Amniotic stem cell (primary cell): ENCODE measurements at regions not wholly inside any gene's neighbourhood (a gene's known extent, or its start where the extent isn't known, plus 50 kb on each side); places are given as distances from the start of the nearest gene placed in this dataset.
A peak's percentile ranks its signal among the peaks of the same experiment; 100 is the strongest.

ENCODE experiments used
- DNase-seq: peaks from one replicate; lab custom pipeline; 2025; lab: John Stamatoyannopoulos, UW

DNA sequence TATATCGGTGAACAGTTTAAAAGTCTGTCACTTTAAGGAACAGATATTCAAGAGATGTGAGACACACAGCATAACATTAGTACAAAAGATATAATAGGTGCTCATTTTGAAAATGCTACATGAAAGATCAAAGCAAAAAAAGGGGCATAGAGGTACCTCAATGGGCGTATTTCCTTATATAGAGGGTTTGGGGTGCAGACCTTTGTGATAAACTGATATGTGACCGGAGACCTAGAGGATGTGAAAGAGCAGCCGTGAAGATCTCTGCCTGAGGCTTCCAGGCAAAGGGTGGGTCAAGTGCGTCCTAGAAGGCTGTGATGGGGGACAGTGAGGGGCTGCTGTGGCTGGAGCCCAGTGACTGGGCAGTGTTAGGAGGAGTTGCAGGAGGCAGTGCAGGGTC is 551.4 kb downstream of the ETS1 start:
- no peak for DNase-seq

DNA sequence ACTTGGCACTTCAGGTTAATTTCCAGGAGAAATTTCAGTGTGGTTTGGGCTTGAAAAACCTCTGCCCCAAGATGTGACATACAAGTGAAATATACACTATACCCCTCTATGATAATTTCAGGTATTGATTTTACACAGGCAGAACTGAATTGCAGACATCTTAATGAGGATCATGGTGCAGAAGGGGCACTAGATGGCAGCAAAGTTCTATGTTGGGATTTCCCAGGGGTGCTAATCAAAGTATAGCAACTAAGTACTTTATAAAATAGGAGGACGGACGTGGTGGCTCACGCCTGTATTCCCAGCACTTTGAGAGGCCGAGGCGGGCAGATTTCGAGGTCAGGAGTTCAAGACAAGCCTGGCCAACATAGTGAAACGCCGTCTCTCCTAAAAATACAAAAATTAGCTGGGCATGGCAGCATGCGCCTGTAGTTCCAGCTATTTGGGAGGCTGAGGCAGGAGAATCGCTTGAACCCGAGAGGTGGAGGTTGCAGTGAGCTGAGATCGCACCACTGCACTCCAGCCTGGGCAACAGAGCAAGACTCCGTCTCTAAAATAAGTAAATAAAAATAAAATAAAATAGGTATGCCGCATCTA is 555.7 kb downstream of the ETS1 start:
- DNase-seq, result peak; percentile 33

DNA sequence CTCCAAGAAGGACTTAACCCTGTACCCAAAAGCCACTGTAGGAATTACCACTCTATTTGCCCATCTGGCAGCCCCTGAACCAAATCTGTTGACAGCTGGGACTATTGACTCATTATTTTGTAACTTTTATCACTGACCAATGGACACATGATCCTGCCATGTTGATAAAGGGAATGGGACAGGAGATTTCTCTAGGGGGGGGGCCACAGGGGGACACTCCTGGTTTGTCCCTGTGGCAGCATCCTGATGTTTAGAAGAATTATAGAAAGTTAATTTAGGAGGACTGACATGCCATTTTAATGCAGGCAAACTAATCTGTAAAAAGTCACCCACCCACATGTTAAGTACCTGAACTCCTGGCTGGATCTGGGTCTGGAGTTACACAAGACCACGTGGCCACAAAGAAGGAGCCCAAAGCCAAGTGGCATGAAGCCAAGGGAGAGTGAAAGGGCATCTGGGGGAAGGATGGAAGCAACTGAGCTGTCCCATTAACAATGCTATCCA is 558.1 kb downstream of the ETS1 start:
- no peak for DNase-seq

DNA sequence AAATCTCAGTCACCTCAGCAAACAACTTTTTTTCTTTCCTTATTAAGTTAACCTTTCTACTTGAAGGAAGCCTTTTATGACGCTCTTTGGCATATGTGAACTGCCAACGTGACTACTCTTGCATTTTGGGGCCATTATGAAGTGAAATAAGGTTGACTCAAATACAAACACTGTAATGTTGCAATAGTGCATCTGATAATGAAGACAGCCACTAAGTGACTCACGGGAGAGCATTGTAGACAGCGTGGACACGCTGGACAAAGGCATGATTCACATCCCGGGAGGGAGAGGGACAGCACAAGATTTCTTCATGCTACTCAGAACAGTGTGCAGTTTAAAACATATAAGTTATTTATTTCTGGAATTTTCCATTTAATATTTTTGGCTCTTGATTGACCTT is 560.8 kb downstream of the ETS1 start:
- DNase-seq, result peak; percentile 92

DNA sequence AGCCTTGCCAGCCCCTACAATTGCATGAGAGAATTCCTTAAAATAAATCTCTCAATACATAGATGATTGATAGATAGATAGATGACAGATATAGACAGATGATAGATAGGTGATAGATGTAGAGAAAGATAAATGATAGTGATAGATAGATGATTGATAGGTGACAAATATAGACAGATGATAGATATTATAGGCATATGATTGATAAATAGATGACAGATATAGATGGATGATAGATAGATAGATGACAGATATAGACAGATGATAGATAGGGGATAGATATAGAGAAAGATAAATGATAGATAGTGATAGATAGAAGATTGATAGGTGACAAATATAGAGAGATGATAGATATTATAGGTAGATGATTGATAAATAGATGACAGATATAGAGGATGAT is 564.6 kb downstream of the ETS1 start:
- no peak for DNase-seq

DNA sequence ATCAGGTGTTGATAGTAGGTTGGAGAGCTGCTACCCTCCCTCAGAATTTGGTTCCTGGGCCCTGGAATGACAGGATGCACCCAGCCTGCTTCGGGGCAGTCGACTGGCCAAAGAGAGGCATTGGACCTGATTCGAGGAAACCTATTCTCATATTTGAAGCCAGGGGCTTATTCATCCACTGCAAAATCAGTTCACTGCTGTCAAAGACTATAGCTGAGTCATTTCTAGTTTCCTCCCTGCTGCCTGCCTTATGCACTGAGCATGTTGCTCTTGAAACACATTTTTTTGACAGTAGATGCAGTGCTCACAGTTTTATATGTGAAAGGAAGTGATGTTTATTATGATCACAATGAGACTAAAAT is 565.4 kb downstream of the ETS1 start:
- DNase-seq, result no peak

DNA sequence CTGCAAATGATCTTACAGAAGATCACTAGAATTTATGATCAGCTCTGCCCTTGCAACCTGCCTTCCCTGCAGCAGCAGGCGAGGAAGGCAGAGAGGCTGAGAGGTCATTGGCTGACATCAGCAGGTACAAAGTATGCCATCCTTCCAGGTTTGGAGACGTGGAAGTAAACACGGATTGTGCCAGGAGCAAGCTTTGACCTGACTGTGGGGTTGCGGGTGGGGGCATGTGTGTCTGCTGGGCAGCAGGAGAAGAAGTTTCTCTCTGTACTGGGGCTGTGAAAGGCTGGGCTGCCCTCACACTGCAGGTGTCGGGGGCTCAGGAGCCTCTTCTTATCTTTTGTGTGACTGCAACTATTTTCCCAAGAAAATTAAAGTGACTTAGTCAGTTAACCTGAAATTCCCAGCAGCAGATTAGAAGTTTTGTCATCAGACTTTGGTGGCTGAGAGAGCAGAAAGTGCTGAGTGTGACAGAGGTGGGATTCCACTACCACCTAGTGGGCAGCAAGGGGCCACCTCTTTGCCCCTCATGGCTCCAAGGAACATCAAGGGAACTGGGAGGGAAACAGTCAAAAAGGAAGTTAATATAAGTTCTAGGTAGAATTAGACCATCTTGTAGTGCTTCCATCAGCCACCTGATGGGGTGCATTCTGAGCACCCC is 565.9 kb downstream of the ETS1 start:
- no peak for DNase-seq

DNA sequence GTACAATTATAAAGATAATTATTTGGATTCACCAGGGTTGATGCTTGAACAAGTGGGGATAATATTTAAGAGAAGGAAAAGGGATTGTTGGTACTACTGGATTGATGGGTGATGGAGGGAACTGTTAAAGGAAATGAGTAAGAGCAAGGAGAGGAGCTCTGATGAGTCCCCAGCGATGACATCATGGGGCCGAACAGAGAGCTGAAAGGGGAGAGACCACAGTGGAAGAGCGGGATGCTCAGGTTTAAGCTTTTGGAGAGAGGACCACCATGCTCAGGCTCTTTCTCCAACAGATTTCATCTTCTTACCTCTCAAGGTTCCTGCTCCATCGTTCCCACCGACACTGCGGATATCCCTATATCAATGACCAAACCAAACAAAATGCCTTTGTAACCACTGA is 568.7 kb downstream of the ETS1 start:
- DNase-seq, result no peak

DNA sequence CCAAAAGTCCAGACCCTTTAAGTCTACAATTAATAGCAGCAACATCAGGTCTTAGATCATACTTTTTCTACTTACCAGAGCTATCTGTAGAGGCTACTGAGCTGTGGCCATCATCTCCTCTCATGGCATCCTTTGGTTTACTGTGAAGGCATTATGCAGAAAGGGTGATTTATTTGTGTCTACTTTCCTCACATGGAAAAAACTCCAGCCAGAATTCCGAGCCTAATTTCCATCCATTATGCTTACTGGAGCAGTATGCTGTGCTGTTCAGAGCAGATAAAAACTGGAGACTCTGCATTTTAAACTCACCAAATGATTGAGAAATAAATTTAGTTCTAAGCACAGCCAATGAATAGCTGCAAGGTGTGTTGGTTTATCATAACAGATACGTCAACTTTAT is 581.8 kb downstream of the ETS1 start:
- no peak for DNase-seq

DNA sequence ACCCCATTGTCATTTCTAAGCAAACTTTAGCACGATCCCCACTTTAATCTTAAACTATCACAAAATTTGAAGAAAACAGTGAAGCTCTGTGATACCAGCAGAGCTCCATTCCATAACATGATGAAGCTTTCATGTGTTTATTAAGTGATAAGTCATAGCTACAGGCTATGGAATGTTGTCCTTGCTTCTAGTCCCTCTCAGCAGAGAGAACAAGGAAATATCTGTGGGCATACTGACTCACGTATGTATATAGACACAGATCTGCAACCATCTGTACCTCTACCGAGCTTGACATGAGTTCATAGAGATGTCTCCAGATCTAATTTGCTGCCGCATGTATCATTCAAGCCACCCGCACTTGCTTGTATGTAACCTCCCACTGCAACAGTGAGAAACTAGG is 588.9 kb downstream of the ETS1 start:
- no peak for DNase-seq

DNA sequence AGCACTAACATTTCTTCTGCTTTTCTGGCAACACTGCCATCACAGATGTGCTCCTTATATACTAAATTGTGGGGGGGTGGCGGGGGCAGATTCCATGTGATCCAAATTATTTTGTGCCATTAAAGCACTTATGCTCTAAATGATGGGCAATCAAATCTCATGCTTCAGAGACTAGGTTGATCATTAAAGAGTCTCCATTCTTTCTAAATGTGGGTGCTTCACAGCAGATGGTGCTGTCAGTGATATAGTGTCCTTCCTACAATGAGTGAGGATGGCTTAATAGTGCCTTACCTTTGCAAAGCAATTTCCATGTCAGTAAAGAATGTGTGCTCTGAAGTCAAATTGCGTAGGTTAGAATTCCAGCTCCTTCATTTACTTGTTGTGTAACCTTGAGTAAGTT is 589.8 kb downstream of the ETS1 start:
- no peak for DNase-seq

DNA sequence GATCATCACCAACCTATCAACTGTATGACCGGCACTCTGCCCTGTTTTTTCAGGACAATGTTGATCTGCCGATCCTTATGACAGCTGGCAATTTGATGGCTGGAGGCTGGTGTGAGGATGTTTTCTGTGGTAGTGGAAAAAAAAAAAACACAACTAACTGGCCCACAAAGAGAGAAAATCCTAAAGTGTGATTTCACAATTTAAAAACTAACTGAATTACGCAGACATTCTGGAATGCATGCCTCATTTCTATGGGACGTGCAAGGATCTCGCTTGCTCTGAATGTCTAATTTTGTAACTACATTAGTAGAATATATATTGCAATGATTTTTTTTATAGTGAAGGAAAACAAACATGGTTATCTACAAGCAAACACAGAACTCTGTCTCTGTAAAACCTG is 590.5 kb downstream of the ETS1 start:
- no peak for DNase-seq

DNA sequence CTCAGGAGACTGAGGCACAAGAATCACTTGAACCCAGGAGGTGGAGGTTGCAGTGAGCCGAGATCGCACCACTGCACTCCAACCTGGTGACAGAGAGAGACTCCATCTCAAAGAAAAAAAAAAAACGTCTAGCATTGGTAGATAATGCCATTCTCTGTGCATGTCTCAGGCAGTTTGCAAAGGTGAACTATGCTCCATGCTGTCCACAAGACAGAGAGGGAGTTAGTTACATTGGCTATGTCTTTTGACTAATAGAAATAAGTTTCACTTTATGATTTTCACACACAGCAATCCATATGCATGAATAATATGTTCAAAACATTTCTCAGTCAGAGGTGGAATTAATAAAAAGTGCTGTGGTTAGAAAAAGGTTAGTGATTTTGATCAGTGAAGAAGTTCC is 591.4 kb downstream of the ETS1 start:
- DNase-seq, result no peak

DNA sequence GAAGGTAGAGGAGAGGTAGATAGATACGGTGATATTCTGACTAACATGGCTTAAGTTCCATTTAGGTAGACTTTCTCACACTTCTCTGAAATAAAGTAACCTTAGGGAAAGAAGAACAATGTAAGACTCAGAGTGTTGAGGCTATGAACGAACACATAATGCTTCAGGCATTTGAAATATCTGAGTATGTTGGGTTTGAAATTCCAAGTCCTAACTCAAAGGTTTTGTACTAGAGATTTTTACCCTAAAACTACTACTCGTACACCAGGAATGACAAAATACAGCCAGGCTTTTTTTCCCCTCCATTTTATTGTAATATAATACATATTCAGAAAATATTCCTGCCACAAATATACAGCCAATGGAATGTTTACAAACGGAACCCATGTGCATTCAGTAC is 592.6 kb downstream of the ETS1 start:
- DNase-seq, result peak; percentile 30

DNA sequence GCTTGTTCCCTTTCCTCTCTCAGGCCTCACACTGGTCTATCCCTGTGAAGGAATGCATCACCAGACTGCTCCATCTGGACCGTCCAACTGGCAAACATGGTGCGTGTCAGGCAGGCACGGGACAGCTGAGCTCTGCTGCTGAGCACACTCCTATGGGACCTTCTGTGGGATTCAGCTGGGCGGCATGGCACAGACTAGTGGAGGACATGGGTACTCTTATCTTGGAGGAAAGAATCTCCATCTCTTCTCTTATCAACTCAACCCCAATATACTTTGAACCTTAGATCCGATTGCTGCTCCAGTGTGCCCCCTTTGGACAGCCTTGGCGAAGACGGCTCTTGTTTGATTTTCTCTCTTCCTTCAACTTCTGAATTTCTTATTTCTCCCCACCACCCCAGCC is 593.6 kb downstream of the ETS1 start:
- no peak for DNase-seq

DNA sequence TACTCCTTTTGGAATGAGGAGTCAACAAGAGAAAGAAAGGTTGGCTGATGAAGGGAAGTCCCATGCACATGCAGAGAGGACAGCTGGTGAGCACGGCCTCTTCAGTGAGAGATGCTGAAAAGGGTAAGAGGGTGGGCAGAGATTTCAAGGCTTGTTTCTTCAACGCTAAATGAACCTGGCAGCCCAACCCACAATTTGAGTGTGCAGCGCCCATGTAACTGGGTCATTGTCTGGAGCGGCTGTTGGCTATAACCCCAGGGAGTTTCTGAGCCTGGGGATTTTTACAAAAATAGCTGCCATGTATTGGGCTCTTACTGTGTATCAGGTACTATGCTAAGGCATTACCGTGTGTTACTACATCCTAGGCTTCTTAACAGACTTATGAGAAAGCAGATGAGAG is 594.1 kb downstream of the ETS1 start:
- no peak for DNase-seq

DNA sequence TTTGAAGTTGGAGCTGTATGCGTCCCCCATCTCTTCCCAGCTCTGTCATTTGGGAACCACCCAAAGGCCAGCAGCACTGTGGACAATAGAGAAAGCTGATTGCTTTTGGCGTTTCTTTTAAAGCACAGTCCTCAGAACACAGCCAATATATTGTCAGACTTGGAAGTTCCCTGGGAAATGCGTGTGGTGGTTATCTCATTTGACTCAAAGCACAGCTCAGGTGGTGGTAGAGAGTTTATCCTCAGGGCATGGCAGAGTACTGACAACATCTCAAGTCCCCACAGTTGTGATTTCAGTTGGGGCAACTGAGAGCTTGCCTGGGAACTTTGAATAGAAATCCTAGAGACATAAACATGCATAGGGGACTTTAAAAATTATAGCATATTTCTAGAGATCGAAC is 601.3 kb downstream of the ETS1 start:
- no peak for DNase-seq

DNA sequence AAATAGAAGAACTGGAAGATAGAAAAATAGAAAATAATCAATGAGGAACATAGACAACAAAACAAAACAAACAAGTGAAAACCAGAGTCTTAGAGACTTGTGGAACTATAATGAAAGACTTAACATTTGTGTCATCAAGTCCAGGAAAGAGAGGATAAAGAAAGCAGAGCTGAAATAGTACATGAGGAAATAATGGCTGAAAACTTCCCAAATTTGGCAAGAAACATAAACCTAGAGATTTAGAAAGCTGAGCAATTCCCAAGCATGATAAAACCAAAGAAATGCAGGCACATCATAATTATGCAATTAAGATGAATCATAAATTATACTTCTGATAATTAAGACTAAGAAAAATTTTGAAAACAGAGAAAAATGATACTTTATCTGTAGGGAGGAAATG is 614.5 kb downstream of the ETS1 start:
- DNase-seq, result no peak

DNA sequence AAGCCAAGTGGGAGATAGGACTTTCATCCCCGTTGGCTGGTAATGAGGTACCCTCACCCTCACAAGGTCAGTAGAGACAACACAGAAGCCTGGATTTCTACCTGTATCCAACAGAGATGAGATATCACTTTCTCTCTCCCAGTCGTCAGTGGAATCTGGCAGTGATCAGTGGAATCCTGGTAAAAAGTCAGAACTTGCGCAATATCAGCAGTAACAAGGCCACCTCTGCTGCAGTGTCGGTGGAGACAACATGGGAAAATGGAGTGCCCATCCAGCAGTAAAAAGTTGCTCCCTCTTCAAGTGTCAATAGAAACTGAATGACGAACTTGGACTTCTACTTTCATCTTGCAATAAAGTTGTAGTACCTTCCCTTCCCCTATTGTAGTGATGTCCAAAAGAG is 615.9 kb downstream of the ETS1 start:
- no peak for DNase-seq

DNA sequence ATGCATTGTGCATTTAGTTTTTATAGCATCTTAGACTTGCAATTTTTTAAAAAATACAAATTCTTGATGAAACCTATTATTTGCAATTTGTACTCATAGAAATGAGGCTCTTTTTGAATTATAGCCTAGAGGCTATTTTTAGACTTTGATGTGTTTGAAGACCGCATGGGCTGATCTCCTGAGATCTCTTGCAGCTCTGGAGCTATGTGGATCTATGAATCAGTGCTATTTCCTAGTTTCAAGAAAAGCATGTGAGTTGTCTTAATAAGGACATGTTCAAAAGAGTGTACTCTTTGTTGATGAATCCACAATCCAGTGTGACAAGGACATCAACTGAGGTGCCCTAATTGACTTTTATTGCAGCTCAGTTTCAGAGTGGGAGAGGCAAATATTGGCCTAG is 620.5 kb downstream of the ETS1 start:
- no peak for DNase-seq

DNA sequence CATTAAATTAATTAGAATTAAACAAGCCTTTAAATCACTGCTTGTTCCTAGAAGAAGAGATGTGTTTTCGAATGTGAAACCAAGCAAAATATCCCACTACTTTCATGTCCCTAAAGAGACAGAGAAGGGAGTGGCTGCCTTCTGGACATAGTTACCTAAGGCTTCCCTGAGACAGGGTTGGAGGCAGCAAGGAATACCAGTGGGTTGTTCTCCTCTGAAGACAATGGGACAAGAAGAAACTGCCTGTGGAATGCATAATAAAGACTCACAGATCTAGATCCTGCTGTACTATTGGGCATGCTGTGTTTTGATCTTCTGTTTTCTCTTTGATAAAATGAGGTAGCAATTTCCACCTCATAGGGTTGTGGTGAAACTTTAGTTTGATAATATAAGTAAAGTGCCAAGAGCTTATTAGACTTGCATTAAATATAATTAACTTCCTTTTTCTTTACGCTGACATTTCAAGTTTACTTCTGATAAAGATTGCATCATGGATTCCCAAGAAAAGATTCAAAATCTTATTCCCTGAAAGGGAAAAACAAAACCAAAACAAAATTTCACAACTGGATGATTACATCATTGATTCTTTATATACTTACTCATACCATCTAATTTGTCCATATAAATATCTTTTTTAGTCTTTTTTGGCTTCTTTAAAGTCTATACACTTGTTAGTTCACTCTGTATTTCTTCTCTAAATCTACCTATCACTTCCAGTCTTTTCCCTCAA is 621.3 kb downstream of the ETS1 start:
- DNase-seq, result no peak

DNA sequence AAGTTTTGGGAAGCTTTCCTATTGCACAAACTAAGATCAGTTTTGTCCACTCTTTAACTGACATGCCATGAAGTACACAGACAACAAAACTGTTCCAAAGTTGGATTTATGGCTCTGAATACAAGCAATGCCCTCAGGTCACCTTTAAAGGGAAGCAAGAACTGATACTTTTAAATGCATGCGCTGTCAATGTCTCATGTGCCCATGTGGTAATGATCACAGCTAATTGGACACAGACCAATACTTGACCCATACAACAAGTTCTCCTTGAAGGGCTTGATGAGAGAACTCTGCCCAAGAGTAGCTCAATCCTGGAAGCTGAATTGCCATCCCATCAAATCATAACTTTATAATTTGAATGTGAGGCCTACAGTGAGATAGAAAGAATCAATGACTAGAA is 624.9 kb downstream of the ETS1 start:
- no peak for DNase-seq

DNA sequence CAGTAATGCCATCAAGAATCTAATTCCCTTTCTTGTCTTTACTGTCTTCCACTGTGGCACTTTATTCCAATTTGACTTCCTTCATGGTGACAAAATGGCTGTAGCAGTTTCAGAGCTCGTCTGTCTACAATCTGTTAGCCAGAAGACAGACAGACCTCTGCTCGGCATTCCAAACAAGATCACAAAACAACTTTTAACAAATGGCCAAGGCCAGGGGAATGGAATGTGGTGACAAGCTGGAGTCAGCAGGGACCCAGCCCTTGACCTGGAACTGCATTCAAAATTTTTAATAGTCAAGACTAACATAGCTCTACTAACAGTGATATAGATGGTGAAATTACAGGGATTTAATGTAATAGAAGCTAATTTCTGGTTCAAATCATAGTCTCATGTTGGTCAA is 637.2 kb downstream of the ETS1 start:
- DNase-seq, result no peak

DNA sequence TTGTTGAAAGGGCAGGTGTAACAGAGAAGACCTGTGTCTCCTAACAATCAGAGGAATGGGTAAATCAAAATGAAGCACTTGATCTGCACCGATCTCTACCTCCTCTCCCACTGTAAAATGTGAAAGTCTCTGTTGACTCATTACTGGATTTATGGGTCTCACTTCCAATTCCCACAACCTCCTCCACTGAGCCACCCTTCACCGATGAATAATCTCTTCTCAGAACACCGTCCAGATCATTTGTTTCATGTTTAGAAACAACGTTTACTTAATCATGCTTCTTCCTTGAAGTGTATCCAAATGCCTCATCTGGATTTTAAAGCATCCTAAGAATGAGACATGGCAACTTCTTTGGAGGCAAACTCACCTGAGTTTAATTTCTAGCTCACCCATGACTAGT is 643.6 kb downstream of the ETS1 start:
- no peak for DNase-seq
